Stimulated activated effector memory CD8-positive, alpha-beta T cell treated with anti-CD3 and anti-CD28 coated beads, Interleukin-12 subunit alpha, Interleukin-12 subunit beta, amount 100 ng/mL, for 72 hours (primary cell): ENCODE measurements at regions not wholly inside any gene's neighbourhood (a gene's known extent, or its start where the extent isn't known, plus 50 kb on each side); places are given as distances from the start of the nearest gene placed in this dataset.

Experiments used
- ATAC-seq: fragments of 150-1000 bp; cut with Tn5 transposase; 2 replicates; pipeline ENCODE4 v1.10.0; 2021
- DNase-seq, 2 donors: peaks; one replicate each; pipeline ENCODE4 v3.0.0; 2021 to 2022; ENCODE audit warnings: low spot score in 2 of 2
- H3K27ac Mint-ChIP-seq: one replicate; pipeline ENCODE4 v1.8.0; 2022; ENCODE audit warnings: mild to moderate bottlenecking, mixed read lengths
- H3K36me3 Mint-ChIP-seq: one replicate; pipeline ENCODE4 v1.8.0; 2022; ENCODE audit warnings: mild to moderate bottlenecking, mixed read lengths
- H3K4me1 Mint-ChIP-seq: one replicate; pipeline ENCODE4 v1.8.0; 2022; ENCODE audit warnings: mixed read lengths
- H3K4me3 Mint-ChIP-seq: one replicate; pipeline ENCODE4 v1.8.0; 2022; ENCODE audit warnings: mild to moderate bottlenecking, mixed read lengths
- H3K9me3 Mint-ChIP-seq: one replicate; pipeline ENCODE4 v1.8.0; 2022; ENCODE audit warnings: mixed read lengths

- DNase-seq (no peak), ATAC-seq (no peak)
- Mint-ChIP-seq H3K4me3 (no peak overlapping the region), H3K4me1 (peaks cover 6% of the 10 kb centered on the region), H3K9me3 (peaks cover 3% of the 10 kb centered on the region), H3K27ac (no peak overlapping the region), H3K36me3 (no peaks in the 10 kb centered on the region)
These were observed 199.9 kb downstream of the ARHGAP12 start for GRCh38 chr10:31728698-31729224.

DNA sequence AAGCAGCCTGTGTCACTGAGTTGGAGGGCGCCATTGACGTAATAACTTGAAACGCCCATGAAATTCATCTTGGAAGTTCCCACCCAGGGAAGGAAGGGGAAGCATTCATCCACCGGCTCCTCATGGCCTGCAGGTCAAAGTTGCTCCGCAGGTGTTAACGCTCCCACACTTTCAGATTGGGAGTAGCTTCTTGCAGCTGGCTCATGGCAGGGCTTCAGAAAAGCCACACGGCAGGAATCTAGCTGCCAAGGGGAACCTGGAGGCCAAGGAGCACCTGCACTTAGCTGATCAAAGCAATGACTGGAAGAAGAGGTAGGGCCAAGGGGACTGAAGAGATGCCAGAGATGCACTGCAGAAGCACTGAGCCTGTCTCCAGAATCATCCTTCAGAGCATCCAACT lies 203.2 kb downstream of the ARHGAP12 start:
- Mint-ChIP-seq H3K9me3 (peaks cover 3% of the 10 kb centered on the region), H3K4me3 (no peak overlapping the region), H3K27ac (no peak overlapping the region), H3K36me3 (no peaks in the 10 kb centered on the region), H3K4me1 (peaks cover 11% of the 10 kb centered on the region)
- ATAC-seq (no peak), DNase-seq (no peak)

DNA sequence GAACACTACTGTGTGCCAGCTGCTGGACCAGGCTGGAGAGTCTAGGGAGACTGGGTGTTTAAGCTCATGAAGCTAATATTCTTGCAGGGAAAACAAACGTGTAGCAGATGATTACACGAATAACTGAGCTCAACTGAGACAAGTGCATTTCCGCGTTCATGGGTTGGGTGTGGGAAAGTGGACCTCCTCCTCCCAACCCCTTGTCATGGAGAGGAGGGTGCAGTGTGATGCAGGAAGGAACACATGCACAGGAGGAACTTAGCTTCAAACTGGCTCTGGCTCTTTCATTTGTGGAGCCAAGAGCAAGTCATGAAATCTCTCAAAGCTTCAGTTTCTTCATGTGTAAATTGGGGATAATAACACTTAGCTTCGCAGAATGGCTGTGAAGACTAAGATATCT lies 204.3 kb downstream of the ARHGAP12 start:
- H3K9me3 Mint-ChIP-seq: peaks cover 3% of the 10 kb centered on the region
- no peak overlapping the region for H3K27ac Mint-ChIP-seq
- no peak overlapping the region for H3K4me3 Mint-ChIP-seq
- no peak for ATAC-seq
- DNase-seq: no peak
- H3K4me1 Mint-ChIP-seq: peaks cover 11% of the 10 kb centered on the region
- H3K36me3 Mint-ChIP-seq: no peaks in the 10 kb centered on the region

DNA sequence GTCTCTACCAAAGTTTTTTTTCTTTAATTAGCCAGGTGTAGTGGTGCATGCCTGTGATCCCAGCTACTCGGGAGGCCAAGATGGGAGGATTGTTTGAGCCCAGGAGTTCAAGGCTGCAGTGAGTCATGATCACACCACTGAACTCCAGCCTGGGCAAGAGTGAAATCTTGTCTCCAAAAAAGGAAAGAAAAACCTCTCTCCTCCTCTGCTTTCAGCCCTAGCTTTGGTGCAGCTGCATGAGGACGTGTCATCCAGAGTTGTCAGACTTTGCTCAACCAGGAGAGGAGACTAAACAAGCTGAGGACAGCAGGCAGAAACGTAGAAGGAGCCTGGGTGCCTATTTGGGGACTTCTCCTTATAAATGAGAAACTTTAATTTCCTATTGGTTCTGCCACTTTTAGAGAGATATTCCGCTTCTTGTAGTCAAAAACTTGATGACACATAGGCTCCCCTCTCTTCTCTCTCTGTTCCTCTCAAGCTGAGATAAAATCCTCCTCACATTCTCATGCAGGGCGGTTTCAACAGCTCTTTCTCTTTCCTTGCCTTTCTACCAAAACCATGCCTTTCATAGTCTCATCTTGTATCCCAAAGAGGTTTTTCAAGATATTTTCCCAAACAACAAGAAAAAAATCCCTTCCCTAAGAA lies 205.4 kb downstream of the ARHGAP12 start:
- Mint-ChIP-seq H3K27ac (no peak overlapping the region), H3K4me1 (peaks cover 11% of the 10 kb centered on the region), H3K4me3 (no peak overlapping the region), H3K36me3 (no peaks in the 10 kb centered on the region), H3K9me3 (peaks cover 3% of the 10 kb centered on the region)
- DNase-seq (no peak), ATAC-seq (peak; percentile 59)

- Mint-ChIP-seq H3K36me3 (no peaks in the 10 kb centered on the region), H3K27ac (no peak overlapping the region), H3K4me3 (no peak overlapping the region), H3K9me3 (peaks cover 3% of the 10 kb centered on the region), H3K4me1 (peaks cover 11% of the 10 kb centered on the region)
- no peak for DNase-seq
- ATAC-seq: no peak
These were observed 207.5 kb downstream of the ARHGAP12 start for GRCh38 chr10:31721096-31721495.

DNA sequence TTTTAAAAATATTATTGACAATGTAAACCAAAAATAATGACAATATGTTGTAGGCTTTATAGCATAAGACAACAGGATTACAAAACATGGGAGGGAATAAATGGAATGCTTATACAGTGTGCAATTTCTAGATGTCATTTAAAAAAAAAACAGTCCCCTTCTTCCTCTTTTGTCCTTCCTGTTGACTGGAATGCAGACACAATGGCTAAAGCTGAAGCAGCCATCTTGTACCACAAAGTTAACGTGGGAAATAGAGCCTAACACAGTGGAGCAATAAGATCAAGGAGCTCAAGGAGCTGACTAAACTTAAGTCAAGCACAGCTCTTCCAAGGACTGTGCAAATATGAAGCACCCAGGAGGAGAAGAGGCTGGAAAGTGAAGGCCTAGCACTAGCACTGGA lies 208.1 kb downstream of the ARHGAP12 start:
- ATAC-seq (no peak), DNase-seq (no peak)
- Mint-ChIP-seq H3K36me3 (no peaks in the 10 kb centered on the region), H3K9me3 (peaks cover 3% of the 10 kb centered on the region), H3K4me1 (peaks cover 11% of the 10 kb centered on the region), H3K4me3 (no peak overlapping the region), H3K27ac (no peak overlapping the region)

DNA sequence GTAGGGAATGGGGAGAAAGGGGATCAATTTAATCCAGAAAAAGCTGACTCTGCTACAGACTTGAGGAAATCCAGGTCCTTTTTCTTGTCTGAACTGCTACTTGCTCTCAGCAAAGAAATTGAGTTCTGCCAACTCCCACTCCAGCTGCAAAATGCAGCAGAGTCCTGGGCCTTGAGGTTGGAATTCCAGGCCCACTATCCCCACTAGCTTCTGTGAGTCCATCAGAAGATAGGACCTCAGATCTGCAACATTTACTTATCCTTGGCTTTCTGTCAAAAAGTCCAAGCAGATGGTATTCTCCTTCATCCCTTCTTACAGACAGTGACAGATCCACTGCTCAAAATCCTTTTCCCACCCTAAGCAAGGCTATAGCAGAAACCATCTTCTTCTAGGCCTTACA lies 219.2 kb downstream of the ARHGAP12 start:
- no peak for ATAC-seq
- H3K36me3 Mint-ChIP-seq: no peaks in the 10 kb centered on the region
- H3K4me1 Mint-ChIP-seq: peaks cover 36% of the 10 kb centered on the region
- H3K9me3 Mint-ChIP-seq: peaks cover 18% of the 10 kb centered on the region
- H3K4me3 Mint-ChIP-seq: no peak overlapping the region
- no peak overlapping the region for H3K27ac Mint-ChIP-seq
- no peak for DNase-seq

- no peak for ATAC-seq
- Mint-ChIP-seq H3K36me3 (no peaks in the 10 kb centered on the region), H3K4me1 (peaks cover 36% of the 10 kb centered on the region), H3K4me3 (no peak overlapping the region), H3K9me3 (peaks cover 18% of the 10 kb centered on the region), H3K27ac (no peak overlapping the region)
- DNase-seq: no peak
These were observed 219.6 kb downstream of the ARHGAP12 start for GRCh38 chr10:31709028-31709427.

DNA sequence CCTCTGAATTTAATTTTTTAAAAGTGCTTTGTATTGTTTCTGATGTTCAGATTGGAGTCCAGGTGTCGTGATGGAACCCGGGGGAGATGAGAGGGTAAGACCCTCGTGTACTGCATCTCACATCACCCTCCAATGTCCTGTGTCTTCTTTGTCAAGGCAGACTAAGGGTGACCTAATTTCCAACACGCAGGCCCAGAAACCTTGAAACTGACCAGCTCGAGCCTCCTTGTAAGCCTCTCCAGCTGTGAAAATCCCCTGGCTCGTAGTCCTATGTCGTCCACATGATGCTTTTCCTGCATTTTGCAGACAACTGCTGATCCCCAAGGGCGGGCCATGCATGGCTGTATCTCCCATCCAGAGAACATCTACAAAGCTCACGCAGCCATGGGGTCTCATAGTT lies 220.2 kb downstream of the ARHGAP12 start:
- peak overlapping the region; percentile 91 for H3K27ac Mint-ChIP-seq
- peak overlapping the region; percentile 59 for H3K4me3 Mint-ChIP-seq
- no peaks in the 10 kb centered on the region for H3K36me3 Mint-ChIP-seq
- peaks cover 36% of the 10 kb centered on the region for H3K4me1 Mint-ChIP-seq
- H3K9me3 Mint-ChIP-seq: peaks cover 18% of the 10 kb centered on the region
- DNase-seq (no peak), ATAC-seq (no peak)

- Mint-ChIP-seq H3K9me3 (peaks cover 18% of the 10 kb centered on the region), H3K27ac (peak overlapping the region; percentile 91), H3K4me1 (peaks cover 36% of the 10 kb centered on the region), H3K36me3 (no peaks in the 10 kb centered on the region), H3K4me3 (peak overlapping the region; percentile 59)
- DNase-seq: no peak
- no peak for ATAC-seq
These were observed 220.6 kb downstream of the ARHGAP12 start for GRCh38 chr10:31708046-31708445.

DNA sequence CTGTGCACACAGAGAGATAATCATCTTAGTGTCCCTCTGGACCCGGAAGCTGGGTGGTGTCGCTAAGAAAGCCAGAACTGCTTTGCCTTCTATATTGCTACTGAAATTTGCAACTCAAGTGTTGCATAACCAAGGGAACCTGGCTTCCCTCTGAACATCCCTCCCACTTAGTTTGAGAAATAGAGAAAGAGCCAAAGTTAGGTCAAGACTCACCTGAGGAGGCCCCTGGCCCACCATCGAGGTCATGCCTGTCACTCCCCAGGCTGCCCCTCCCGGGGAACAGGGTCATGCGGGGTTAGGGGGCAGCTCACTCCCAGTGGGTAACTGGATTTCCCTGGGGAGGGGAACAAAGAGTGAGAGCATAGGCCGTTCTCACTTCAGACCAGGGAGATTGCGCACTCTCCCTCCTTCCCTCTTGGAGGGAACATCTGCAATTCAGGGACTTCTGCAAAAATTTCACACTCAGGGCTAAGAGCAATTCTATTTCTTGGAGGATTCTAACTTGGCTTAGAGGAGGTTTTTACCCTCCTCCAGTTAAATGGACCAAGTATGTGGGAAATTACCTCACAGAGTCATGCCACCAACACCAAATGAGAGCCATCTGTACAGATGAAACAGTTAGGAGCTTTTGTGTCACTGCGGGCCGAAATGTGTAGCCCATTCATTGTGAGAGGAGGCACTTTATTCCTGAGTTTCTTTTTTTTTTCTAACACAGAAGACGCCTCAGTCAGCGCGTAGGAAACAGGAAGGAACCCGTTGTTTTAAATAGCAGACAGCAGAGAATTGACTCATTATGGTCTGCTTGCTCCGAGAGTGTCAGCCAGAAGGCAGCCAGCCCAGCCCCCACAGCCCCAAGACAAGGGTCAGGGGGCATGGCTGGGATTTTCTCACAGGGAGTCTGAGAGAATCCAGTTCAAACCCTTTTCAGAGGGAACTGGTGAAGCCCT lies 221.3 kb downstream of the ARHGAP12 start:
- ATAC-seq: peak; percentile 96
- H3K27ac Mint-ChIP-seq: peak overlapping the region; percentile 91
- H3K36me3 Mint-ChIP-seq: no peaks in the 10 kb centered on the region
- H3K9me3 Mint-ChIP-seq: peaks cover 13% of the 10 kb centered on the region
- peak; percentile 31 to 72 for DNase-seq
- peak overlapping the region; percentile 59 for H3K4me3 Mint-ChIP-seq
- H3K4me1 Mint-ChIP-seq: peaks cover 36% of the 10 kb centered on the region

DNA sequence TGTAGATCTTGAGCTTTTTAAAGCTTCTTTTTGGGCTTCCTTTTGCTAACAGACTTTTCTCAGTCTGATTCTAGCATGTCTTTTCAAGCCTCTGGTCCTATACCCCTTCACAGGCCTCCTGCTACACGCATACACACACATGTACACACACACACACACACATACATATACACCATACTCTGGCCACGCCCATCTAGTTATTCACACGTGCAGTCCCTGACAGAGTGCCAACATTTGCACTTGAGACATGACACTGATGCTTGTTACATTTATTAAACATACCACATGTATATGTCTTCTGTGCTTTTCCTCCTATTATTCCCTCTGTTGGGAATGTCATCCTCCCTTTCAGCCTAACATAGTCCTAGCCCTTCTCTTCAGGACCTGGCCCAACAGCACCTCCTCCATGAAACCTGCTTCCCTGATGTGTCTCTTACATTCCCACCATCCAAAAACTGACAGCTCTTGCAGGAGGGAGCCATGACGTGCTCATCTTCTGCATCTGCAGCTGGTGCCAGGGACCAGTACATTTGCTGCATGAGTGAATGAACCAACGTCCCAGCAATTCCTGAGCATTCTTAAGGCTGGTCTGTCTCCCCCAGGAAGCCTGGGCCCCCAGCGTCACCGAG lies 222.1 kb downstream of the ARHGAP12 start:
- ATAC-seq (no peak), DNase-seq (no peak)
- H3K9me3 Mint-ChIP-seq: peaks cover 10% of the 10 kb centered on the region
- H3K27ac Mint-ChIP-seq: peak overlapping the region; percentile 91
- H3K4me1 Mint-ChIP-seq: peaks cover 36% of the 10 kb centered on the region
- no peaks in the 10 kb centered on the region for H3K36me3 Mint-ChIP-seq
- peak overlapping the region; percentile 59 for H3K4me3 Mint-ChIP-seq

GRCh38 chr10:31705136-31705535 lies 223.5 kb downstream of the ARHGAP12 start:
- peaks cover 36% of the 10 kb centered on the region for H3K4me1 Mint-ChIP-seq

DNA sequence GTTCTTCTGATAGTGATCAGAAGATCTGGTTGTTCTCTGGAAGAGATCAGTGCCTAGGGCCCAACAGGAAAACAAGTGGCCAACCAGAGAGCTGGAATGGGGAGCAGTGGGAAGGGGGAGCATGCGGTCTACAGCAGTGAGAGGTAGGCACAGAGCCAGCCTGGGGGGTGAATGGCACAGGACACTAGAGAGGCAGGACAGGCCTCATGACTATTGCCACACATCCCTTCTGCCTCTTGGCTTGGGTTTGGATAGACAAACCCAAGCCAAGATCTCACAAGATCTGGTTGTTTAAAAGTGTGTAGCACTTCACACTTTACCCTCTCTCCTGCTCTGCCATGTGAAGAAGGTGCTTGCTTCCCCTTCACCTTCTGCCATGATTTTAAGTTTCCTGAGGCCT lies 224.4 kb downstream of the ARHGAP12 start:
- no peak for DNase-seq
- H3K9me3 Mint-ChIP-seq: no peaks in the 10 kb centered on the region
- no peaks in the 10 kb centered on the region for H3K36me3 Mint-ChIP-seq
- H3K4me1 Mint-ChIP-seq: peaks cover 35% of the 10 kb centered on the region
- no peak for ATAC-seq
- H3K4me3 Mint-ChIP-seq: no peak overlapping the region
- H3K27ac Mint-ChIP-seq: peak overlapping the region; percentile 83

More at GRCh38 chr10:31705136-31705535, 223.5 kb downstream of the ARHGAP12 start:
- Mint-ChIP-seq H3K4me3 (no peak overlapping the region), H3K36me3 (no peaks in the 10 kb centered on the region), H3K9me3 (peaks cover 6% of the 10 kb centered on the region), H3K27ac (peak overlapping the region; percentile 10)
- no peak for ATAC-seq
- DNase-seq: no peak

GRCh38 chr10:31702954-31703353 lies 225.7 kb downstream of the ARHGAP12 start:
- H3K27ac Mint-ChIP-seq: no peak overlapping the region
- H3K36me3 Mint-ChIP-seq: no peaks in the 10 kb centered on the region
- ATAC-seq: no peak
- no peaks in the 10 kb centered on the region for H3K9me3 Mint-ChIP-seq
- H3K4me3 Mint-ChIP-seq: no peak overlapping the region
- H3K4me1 Mint-ChIP-seq: peaks cover 22% of the 10 kb centered on the region
- DNase-seq: no peak
